NB4 (cell line): ENCODE measurements at regions not wholly inside any gene's neighbourhood (a gene's known extent, or its start where the extent isn't known, plus 50 kb on each side); places are given as distances from the start of the nearest gene placed in this dataset.

Source experiments
- DNase-seq: peaks from one replicate; pipeline ENCODE4 v3.0.0; 2010; ENCODE audit warnings: low read depth
- H3K4me3 ChIP-seq: one replicate; pipeline ENCODE4 v1.5.1; 2011; ENCODE audit warnings: mild to moderate bottlenecking, low read depth, low read length, moderate library complexity
- MYC ChIP-seq: IDR thresholded peaks from 2 replicates; pipeline ENCODE4 v1.6.1; 2011; ENCODE audit warnings: low read depth, low read length
- POLR2A ChIP-seq: IDR thresholded peaks from 2 replicates; pipeline ENCODE4 v1.6.1; 2011; ENCODE audit warnings: mild to moderate bottlenecking; ENCODE audit not compliant: insufficient read length; ENCODE audit errors: extremely low read depth
- TF ChIP-seq, protein P1 (sequence below): IDR thresholded peaks from one replicate; pipeline ENCODE4 v1.5.1; 2012; ENCODE audit warnings: low read depth, low read length
- TF ChIP-seq, protein P2 (sequence below): IDR thresholded peaks from 2 replicates; pipeline ENCODE4 v1.6.1; 2011; ENCODE audit warnings: low read depth, low read length

DNA sequence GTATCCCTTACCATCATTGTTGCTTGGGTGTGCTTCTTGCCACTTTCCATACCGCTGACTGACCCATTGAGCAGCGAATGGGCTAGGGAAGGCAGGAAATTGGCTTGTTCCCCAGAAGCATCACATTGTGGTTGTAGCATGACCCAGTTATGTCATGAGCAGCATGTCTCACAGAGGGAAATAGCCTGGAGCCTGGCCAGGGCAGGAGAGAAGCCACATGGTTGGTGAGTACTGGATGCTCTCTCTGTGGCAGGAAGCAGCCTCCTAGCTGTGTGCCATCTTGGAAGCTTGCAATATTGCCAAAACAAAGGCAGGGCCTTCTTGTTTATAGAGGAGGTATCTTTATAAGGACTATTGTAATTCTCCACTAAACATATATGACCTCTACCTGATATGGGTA, 482.6 kb downstream of the PIK3C3 start:
- no peak overlapping the region for H3K4me3 ChIP-seq
- TF ChIP-seq, protein P1, sequence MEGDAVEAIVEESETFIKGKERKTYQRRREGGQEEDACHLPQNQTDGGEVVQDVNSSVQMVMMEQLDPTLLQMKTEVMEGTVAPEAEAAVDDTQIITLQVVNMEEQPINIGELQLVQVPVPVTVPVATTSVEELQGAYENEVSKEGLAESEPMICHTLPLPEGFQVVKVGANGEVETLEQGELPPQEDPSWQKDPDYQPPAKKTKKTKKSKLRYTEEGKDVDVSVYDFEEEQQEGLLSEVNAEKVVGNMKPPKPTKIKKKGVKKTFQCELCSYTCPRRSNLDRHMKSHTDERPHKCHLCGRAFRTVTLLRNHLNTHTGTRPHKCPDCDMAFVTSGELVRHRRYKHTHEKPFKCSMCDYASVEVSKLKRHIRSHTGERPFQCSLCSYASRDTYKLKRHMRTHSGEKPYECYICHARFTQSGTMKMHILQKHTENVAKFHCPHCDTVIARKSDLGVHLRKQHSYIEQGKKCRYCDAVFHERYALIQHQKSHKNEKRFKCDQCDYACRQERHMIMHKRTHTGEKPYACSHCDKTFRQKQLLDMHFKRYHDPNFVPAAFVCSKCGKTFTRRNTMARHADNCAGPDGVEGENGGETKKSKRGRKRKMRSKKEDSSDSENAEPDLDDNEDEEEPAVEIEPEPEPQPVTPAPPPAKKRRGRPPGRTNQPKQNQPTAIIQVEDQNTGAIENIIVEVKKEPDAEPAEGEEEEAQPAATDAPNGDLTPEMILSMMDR, result no peak
- TF ChIP-seq POLR2A (no peak), MYC (no peak)
- TF ChIP-seq, protein P2, sequence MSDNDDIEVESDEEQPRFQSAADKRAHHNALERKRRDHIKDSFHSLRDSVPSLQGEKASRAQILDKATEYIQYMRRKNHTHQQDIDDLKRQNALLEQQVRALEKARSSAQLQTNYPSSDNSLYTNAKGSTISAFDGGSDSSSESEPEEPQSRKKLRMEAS, result no peak
- no peak for DNase-seq

DNA sequence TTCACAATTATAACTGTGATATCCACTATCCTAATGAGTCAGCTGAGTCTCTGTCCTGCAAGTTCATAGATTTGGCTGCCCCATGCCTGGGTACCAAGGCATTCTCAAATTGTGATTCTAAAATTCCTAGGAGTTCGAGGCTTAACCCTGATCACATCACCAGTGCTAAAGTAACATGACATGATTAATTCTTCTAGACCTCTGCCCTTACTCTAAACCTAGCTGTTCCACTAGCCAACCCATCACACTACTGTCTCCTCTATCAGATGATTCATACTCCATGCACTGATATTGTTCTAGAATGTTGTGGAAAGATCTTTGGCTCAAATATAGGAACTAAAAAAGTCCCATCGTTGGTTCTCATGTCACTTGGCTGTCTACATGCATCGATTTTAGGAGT, 487.6 kb downstream of the PIK3C3 start:
- DNase-seq, result no peak
- TF ChIP-seq, protein P2, result no peak
- TF ChIP-seq, protein P1, result no peak
- TF ChIP-seq POLR2A, result no peak
- no peak for TF ChIP-seq MYC
- no peak overlapping the region for H3K4me3 ChIP-seq

DNA sequence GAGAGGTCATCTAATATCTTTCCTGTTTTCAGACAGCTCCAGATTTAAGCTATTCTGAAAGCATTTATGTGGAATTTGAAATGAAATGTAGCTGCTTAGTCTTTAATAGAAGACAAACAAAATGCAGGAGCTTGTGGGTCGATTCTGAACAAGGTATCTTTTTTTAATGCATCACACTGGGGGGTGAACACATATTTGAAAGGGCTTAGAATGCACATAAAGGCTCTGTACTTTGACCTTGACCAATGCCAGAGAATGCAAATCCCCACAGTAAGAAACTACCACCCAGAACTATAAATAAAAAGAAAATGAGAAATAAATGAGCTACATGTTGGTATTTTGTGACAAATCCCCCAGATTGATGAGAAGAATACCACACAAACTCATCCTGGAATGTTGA, 489.3 kb downstream of the PIK3C3 start:
- no peak for TF ChIP-seq POLR2A
- no peak for TF ChIP-seq MYC
- TF ChIP-seq, protein P2, result no peak
- TF ChIP-seq, protein P1, result no peak
- DNase-seq, result no peak
- no peak overlapping the region for H3K4me3 ChIP-seq

DNA sequence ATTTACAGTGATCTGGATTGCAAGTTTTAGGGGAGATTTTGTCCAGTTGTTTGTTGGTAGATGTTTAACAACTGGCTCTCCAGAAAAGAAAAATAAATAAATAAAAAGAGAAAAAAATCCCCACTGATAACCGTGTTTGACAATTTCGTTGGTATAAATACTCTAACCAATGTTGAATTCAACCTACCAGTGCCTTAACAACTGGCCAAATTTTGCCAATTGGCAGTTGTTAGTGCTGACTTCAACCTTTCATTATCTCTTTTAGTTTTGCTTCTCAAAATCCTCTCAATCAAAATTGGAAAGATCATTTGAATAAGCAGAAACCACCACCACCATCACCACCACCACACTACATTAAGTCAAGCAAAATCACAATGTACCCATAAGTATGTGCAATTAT, 490.3 kb downstream of the PIK3C3 start:
- TF ChIP-seq MYC (no peak), POLR2A (no peak)
- TF ChIP-seq, protein P2, result no peak
- TF ChIP-seq, protein P1, result no peak
- no peak for DNase-seq
- H3K4me3 ChIP-seq, result no peak overlapping the region

DNA sequence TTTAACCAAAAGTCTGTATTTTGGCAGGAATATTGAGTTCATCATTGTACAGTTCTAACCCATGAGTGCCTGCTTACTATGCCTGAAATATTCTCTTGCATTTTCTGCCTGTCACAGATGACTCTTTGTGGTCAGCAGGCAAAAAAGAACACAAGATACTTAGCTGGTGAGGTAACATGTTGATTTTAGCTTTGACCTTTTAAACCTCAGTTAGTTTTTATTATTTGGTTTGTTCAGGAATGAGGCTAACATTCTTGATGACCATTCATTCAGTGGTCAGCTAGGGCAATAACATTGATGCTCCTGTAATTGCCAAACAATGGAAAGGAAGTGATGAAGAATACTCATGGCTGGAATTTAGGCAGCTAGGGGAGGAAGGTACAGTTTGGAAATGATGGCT, 491.2 kb downstream of the PIK3C3 start:
- no peak for TF ChIP-seq POLR2A
- TF ChIP-seq, protein P2, result no peak
- TF ChIP-seq MYC, result no peak
- TF ChIP-seq, protein P1, result no peak
- no peak for DNase-seq
- no peak overlapping the region for H3K4me3 ChIP-seq

DNA sequence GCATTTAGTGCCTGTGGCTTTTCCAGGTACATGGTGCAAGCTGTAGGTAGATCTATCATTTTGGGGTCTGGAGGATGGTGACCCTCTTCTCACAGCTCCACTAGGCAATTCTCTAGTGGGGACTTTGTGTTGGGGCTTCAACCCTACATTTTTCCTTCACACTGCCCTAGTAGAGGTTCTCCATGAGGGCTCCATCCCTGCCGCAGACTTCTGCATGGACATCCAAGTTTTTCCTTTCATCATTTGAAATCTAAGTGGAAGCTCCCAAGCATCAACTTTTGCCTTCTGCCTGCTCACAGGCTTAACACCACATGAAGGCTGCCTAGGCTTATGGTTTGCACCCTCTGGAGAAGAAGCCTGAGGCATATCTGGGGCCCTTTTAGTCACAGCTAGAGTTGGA, 492.7 kb downstream of the PIK3C3 start:
- no peak overlapping the region for H3K4me3 ChIP-seq
- DNase-seq, result no peak
- TF ChIP-seq, protein P2, result no peak
- no peak for TF ChIP-seq POLR2A
